ENCODE measurements at regions not wholly inside any gene's neighbourhood (a gene's known extent, or its start where the extent isn't known, plus 50 kb on each side); places are given as distances from the start of the nearest gene placed in this dataset.

DNA sequence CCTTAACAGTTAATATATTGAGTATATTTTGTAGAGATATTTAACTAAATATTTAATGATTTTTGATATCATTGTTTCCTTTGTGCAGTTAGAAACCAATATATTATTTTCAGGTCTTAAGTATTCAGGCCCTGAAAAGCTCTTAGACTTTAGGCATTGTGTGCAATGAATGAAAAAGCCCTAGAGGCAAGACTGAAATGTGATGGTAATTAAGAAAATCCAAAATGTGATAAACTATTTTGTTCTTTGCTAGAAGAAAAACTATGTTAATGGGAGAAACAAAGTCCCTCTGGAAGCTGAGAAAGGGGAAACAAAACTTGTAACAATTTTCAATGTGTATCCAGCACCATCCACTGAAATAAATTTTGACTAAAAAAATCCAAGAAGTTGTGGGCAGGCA lies 54.6 kb upstream of the SSR3 start:
- Histone ChIP-seq H3K9me3 (no peaks in the 10 kb centered on the region), H3K27ac (no peak overlapping the region), H3K27me3 (no peaks in the 10 kb centered on the region), H3K4me3 (no peak overlapping the region), H3K4me1 (no peaks in the 10 kb centered on the region), H3K9ac (ENCODE audit: low read depth in 2 of 2, low read length in 2 of 2) (no peak overlapping the region), H3K36me3 (no peaks in the 10 kb centered on the region)
- no peak for DNase-seq
- intact Hi-C loops (cut with DNase I): no loop called here
- TF ChIP-seq, protein P1, sequence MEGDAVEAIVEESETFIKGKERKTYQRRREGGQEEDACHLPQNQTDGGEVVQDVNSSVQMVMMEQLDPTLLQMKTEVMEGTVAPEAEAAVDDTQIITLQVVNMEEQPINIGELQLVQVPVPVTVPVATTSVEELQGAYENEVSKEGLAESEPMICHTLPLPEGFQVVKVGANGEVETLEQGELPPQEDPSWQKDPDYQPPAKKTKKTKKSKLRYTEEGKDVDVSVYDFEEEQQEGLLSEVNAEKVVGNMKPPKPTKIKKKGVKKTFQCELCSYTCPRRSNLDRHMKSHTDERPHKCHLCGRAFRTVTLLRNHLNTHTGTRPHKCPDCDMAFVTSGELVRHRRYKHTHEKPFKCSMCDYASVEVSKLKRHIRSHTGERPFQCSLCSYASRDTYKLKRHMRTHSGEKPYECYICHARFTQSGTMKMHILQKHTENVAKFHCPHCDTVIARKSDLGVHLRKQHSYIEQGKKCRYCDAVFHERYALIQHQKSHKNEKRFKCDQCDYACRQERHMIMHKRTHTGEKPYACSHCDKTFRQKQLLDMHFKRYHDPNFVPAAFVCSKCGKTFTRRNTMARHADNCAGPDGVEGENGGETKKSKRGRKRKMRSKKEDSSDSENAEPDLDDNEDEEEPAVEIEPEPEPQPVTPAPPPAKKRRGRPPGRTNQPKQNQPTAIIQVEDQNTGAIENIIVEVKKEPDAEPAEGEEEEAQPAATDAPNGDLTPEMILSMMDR (IDR thresholded peaks at IDR 0.05): no peak

DNA sequence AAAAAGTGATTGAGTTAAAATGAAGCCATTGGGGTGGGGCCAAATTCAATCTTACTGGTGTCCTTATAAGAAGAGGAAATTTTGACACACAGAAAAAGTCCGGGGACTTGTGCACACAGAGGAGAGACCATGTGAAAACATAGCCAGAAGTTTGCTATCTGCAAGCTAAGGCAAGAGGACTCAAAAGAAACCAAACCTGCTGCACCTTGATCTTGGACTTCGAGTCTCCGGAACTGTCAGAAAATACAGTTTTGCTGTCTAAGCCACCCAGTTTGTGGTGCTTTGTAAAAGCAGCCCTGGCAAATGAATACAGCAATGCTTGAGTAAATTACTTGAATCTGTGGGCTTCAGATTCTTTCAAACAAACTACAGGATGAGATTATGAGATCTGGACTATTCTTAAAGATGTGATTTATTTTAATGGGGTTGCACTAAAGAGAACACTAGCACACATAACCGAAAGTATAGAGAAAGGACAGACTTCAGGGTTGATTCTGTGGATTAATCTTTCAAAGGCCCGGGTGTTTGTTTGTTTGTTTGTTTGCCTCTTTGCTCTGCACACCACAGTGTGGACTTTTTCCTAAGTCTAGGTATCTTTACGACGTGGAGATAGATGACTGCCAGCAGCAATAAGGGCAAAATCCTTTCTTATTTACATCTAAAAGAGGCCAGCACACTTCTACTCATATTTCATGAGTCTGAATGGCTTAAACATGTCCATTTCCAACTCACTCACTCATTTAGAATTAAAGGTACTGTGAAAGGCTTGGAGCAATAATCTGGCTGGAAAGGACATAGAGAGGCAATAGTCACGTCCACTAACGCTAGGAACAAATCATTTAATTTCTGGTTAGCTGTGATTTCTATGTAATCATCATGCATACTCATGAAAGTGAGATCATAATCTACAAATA lies 53.9 kb upstream of the SSR3 start:
- no peaks in the 10 kb centered on the region for H3K9me3 ChIP-seq
- no peaks in the 10 kb centered on the region for H3K27me3 ChIP-seq
- no peak overlapping the region for H3K9ac ChIP-seq (ENCODE audit: low read depth in 2 of 2, low read length in 2 of 2)
- no peaks in the 10 kb centered on the region for H3K4me1 ChIP-seq
- TF ChIP-seq, protein P1 (IDR thresholded peaks at IDR 0.05): no peak
- no peak overlapping the region for H3K4me3 ChIP-seq
- no peaks in the 10 kb centered on the region for H3K36me3 ChIP-seq
- intact Hi-C loops (cut with DNase I): no loop called here
- no peak for DNase-seq
- no peak overlapping the region for H3K27ac ChIP-seq

DNA sequence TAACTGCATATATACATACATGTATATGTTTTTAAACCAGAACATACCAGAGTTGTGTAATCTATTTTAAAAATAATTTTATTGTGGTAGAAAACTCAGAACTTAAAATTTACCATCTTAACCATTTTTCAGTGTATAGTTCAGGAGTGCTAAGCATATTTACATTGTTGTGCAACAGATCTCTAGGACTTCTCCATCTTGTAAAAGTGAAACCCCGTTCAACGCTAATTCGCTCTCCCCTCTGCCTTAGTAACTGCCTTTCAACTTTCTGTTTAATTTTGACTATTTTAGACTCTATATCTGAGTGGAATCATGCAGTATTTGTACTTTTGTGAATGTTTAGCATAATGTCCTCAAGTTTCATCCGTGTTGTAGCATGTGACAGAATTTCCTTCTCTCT lies 51.8 kb upstream of the SSR3 start:
- Histone ChIP-seq H3K4me1 (no peaks in the 10 kb centered on the region), H3K9ac (ENCODE audit: low read depth in 2 of 2, low read length in 2 of 2) (no peak overlapping the region), H3K4me3 (no peak overlapping the region), H3K27me3 (no peaks in the 10 kb centered on the region), H3K27ac (peak overlapping the region; percentile 10), H3K9me3 (no peaks in the 10 kb centered on the region), H3K36me3 (no peaks in the 10 kb centered on the region)
- TF ChIP-seq, protein P1 (IDR thresholded peaks at IDR 0.05): no peak
- DNase-seq: no peak
- intact Hi-C loops (cut with DNase I): no loop called here

DNA sequence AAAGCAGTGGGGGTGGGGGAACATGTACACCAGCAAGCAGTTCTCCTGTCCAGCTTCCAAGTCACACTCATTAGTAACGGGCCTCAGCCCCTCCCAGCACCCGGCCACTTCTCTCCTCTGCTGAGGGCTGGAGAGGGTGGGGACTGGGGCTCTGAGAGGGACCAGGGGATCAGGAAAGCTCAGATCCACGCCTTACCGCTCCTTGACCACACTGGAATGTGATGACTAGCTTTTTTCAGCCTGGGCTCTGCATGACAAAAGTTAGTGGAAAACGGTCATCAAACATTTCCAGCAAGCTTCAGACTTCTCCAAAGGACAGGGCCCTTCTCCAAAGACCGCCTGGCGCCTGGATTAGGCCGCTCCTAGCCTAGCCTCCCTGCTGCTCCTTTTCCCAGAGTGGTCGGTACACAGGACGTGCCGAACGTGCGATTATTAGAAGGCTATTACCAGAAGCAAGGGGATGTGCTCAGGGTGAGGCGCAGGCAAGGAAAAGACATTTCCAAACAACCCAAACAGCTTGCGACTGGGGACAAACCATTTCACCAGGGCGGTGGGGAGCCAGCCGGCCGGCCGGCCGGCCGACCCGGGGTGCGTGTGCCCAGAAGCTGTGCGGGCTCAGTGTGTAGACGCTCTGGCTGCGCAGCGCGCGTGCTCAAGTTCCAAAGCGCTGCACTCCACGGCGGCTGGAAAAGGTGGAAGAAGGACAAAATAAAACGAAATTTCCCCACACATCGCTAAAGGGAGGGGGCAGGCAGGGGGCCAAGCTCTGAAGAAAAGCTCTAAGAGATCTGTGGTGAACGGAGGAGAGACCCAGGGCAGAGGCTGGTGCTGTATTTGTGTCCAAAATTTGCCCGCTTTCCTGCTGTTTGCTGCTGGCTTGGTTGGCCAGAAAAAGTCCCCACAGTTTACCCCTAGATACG lies 51.0 kb upstream of the SSR3 start:
- H3K9me3 ChIP-seq: no peaks in the 10 kb centered on the region
- H3K9ac ChIP-seq (ENCODE audit: low read depth in 2 of 2, low read length in 2 of 2): peak overlapping the region; percentile 46 to 60
- no peaks in the 10 kb centered on the region for H3K4me1 ChIP-seq
- intact Hi-C loops (cut with DNase I): no loop called here
- peak; percentile 25 for DNase-seq
- no peaks in the 10 kb centered on the region for H3K27me3 ChIP-seq
- peak overlapping the region; percentile 10 for H3K27ac ChIP-seq
- TF ChIP-seq, protein P1 (IDR thresholded peaks at IDR 0.05): no peak
- peak overlapping the region; percentile 23 for H3K4me3 ChIP-seq
- H3K36me3 ChIP-seq: no peaks in the 10 kb centered on the region

DNA sequence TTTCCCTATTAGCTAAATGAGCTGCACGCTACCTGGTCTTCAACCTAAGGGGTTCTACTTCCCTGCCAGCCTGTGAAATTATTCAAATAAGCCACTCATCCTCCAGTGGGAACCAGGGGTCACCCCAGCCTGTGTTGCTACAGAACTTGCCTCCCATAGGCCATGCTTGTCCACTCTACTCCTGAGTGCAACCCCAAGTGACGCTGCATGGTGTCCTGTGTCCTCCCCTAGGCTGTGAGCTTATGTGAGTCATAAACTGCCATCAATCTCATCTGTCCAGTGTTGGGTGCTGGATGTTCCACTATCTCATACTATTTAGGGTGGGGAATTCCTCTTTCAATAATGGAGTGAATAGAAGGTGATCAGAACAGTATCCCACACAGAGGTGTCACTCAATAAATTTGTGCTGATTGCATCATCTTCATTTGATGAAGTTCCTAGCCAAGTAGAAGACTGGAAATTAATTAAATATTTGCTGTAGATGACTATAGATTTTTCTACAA lies 49.8 kb upstream of the SSR3 start:
- TF ChIP-seq, protein P1 (IDR thresholded peaks at IDR 0.05): no peak
- Histone ChIP-seq H3K4me1 (no peaks in the 10 kb centered on the region), H3K36me3 (no peaks in the 10 kb centered on the region), H3K27me3 (no peaks in the 10 kb centered on the region), H3K9ac (ENCODE audit: low read depth in 2 of 2, low read length in 2 of 2) (no peak overlapping the region), H3K4me3 (no peak overlapping the region), H3K27ac (no peak overlapping the region), H3K9me3 (no peaks in the 10 kb centered on the region)
- intact Hi-C loops (cut with DNase I): no loop called here
- no peak for DNase-seq
